GM18498 (cell line): ENCODE measurements at regions not wholly inside any gene's neighbourhood (a gene's known extent, or its start where the extent isn't known, plus 50 kb on each side); places are given as distances from the start of the nearest gene placed in this dataset.

Experiments used
- ATAC-seq: cut with Tn5 transposase; IDR thresholded peaks from one replicate; pipeline ENCODE4 v1.9.1; 2021; ENCODE audit warnings: mild to moderate bottlenecking, moderate library complexity; ENCODE audit not compliant: unreplicated experiment

DNA sequence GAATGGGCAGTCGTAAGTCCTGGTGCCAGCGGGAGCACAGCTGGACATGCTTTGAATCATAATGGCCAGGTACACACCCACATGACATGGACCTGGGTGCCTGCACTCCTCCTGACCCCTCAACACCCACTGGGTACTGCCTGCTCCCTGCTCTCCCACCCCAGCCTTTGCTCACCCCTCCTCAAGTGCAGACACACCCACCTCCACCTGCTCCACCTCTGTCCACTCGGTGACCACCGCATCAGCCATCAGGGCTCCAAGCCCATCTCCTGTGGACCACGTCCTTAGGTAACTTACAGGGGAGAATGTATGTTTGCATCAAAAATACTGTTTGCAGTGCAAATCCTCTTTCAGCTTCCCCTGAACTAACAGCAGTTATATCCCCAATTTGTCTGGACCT, 214.6 kb downstream of the BRD1 start:
- no peak for ATAC-seq

DNA sequence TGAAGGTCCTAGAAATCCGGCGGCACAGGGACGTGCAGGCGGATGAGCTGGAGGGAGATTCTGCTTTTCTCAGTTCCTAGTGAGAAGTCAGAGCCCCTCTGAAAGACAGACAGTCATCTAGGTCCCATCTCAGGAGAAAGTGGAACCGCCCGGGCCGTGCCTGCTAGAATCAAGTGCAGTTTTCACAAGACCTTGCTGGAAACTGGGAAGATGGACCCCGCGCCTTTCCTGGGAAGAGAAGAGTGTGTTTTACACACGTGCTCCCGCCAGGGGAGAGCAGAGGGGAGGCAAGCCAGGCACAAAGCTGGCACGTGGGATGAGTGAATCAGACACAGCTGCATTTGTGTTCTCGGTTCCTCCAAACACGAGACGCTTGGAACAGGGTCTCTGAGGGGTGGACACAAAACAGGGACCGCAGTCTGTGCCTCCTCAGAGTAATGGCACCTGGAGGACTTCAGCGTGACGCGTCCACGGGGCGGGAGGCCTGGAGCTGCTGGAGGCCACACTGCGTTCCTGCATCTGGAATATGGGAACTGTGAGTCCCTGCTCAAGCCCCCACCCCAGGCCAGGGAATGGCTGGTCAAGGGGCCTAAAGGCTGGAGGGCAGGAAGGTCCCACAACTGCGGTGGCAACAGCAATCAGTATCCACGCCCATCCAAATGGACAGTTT, 218.3 kb downstream of the BRD1 start:
- no peak for ATAC-seq

DNA sequence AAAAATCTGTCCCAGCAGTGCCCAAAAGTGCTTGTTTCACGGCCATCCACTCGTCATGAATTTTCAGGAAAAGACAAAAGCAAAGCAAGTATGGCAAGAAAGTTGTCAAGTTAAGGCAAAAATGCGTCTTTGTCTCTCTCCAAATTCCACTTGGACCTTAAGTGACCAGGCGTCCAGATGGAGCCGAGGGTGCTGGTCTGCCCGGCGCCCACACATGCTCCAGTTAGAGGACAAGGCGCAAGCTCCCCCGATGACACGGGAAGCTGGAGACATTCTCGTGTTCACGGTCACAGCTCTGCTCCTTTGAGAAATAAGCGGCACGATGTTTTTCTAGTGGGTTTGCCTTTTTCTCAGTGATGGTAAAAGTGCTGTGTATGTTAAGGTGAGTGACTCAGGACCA, 219.0 kb downstream of the BRD1 start:
- no peak for ATAC-seq

DNA sequence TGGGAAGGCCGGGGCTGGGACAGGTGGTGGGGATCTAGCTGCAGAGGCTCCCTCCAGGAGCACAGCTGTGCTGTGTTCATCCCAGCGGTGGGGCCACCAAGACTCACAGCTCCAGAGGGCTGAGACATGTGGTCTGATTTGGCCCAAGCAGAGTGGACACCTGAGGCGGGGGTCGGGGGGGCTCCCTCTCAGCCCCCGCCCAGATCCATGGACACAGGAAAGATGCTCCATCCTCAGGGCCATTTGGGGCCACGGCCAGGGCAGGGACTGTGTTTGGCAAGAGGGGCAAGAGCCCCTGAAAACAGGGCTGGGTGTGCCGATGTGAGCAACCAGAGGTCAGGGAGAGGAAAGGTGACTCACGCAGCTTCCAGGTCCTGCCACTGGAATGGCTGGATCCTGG, 219.4 kb downstream of the BRD1 start:
- ATAC-seq, result no peak

DNA sequence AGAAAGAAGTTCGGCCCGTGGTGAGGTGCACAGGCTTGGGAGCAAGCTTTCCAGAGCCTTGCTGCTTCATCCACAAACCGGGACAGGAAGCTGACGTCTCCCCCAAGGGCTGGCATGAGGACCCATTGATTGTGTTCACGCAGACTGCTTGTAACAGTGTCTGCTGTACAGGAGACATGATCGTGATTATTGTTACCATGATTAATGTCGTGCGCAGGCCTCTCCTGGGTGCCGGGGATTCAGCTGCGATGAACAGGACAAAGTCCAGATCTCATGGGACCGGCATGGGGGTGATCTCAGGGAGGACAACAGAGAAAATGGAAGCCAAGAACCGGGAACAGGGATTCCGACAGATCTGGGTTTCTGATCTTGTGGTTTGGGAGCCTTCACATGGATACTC, 219.9 kb downstream of the BRD1 start:
- ATAC-seq, result no peak

DNA sequence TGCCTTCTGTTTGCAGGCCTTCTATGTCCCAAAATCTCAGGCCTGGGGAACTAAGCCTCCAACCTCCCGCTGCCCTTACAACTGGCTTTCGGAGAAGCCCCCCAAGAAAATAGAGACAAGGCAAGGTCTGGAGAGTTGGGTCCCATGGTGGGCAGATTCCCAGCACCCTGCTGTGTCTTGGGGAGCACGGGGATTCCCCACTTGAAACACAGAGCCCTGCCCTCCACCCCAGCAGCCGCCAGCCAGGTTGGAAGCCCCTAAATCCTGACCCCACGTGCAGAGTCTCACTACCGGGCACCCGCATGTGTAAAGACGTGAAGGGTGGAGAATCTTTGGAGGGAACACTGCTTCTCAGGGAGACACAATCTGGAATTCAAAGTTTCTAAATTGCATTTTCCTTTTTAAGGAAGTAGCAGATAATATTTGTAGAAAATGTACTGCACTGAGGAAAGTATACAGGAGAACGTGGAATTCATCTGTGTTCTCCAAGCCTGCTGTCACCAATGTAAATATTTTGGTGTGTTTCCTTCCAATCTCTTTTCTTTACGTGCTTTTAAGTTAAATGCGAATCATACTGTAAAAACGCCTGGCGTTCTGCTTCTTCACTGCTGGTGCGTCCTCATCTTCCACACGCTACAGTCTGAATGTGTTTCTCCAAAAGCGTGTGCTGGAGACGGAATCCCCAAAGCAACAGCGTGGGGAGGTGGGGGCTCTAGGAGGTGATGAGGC, 220.9 kb downstream of the BRD1 start:
- no peak for ATAC-seq

DNA sequence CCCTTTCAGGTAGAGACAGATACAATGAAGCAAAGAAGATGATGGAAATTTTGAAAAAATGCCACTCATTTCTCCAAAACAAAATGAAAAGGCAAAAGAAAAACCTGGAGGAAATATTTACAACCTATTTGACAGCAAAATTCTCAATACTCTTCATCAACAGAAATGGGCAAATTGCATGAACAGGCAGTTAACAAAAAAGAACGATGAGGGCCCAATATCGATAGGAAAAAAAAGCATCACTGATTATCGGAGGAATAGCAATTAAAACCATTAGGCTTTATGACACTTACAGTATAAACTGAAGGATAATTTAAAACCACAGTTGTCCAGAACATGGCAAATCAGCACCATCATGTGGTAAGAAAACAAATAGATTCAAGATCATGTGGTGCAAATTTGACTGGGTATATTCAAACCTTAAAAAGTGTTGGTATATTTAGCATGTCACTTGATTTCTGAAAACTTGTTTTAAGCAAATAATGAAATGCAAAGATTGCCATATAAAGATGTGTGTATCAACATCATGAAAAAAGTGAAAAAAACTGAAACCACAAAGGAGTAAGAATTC, 222.9 kb downstream of the BRD1 start:
- ATAC-seq, result no peak

DNA sequence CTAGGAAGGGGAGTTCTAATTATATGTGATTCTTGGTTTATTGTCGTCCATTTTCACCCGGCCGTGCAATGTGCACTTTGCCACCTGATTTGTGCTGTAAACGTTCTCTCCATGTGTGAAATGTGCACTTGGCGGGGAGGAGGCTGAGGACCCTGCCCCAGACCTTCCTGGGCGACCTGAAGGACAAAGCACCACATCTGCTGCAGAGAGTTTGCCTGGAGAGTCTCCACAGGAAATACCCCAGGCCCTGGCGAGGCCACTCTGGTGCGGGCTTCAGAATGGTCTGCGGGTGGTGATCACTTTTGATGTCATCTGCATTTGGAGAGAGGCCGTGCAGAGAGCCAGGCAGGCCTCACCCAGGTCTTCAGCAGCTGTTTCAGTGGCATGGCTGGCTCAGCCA, 224.7 kb downstream of the BRD1 start:
- no peak for ATAC-seq

DNA sequence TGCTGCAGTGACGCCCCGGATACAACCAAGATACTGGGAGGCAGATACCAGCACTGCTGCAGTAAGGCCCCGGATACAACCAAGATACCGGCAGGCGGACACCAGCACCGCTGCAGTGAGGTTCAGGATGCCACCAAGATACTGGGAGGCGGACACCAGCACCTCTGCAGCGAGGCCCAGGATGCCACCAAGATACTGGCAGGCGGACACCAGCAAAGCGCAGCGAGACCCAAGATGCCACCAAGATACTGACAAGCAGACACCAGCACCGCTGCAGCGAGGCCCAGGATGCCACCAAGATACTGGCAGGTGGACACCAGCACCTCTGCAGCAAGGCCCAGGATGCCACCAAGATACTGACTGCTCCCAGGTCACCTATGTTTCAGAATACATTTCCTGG, 225.2 kb downstream of the BRD1 start:
- no peak for ATAC-seq

DNA sequence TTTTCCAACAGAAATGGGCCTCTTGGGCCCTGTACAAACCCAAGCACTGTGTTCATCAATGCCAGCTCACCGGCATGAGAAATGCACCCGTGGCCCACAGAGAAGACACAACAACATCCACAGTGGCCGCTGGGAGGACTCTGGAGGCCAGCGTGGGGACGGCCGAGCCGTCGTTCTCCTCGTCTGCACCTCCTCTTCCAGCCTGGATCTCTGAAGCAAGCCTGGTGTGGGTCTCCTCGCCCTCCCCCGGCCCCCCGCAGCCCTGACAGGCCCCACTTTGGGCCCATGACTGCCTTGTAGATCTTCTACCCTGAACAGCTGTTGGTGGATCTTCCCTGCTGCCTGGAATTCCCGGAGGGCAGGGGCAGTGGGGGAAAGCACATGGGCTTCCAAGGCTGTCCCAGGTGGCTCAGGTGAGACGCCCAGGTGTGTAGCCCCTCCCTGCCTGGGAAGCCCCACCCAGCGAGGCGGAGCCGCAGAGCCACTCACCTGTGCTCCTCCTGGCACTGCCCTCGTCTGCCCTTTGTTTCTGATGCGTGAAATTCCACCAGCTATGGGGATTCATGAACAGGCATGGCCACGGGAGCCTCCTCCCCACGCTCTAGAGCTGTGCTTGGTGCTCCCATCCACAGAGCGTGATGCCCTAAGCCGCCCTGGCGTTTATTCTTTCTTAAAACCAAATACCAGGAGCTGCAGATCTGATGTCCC, 225.9 kb downstream of the BRD1 start:
- no peak for ATAC-seq

DNA sequence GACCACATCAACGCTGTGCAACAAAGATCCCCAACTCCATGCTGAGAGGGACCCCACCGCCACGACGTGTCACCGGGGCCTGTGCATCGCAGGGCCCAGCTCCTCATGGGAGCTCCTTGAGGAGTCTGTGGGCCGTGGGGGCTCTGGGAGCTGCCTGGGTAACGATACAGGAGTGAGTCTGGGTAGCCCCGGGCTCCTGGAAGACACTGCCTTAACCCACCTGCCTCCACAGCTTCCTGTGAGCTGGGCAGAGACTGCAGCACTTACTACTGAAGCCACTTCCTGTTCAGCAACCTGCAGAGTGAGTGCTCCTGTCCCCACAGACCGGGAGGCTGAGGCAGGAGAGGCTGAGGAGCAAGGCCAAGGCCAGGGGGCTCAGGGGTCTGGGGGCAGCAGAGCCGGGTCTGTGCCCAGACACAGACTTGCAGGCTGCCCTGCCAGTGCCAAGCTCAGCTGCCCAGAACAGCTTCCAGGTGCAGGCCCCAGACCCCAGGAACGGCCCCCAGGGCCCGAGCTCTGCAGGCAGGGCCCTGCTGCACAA, 226.7 kb downstream of the BRD1 start:
- ATAC-seq, result no peak

DNA sequence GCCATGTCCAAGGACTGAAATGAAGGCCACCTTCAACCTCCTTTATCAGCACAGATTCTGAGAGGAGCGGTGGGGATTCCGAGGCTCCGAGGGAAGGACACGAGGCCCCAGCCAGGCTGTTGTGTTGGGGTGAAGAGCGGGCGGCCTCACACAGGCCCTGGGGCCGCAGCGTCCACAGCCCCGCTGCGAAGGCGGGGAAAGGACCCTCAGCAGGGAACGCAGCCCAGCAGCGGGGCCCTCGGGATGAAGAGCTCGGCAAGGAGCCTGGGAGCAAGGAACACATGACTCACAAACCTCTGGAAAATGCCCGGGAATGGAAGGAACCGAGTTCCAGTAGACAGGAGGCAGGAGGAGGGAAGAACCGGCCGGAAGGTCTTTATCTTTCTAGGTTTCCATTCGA, 227.2 kb downstream of the BRD1 start:
- ATAC-seq, result no peak

DNA sequence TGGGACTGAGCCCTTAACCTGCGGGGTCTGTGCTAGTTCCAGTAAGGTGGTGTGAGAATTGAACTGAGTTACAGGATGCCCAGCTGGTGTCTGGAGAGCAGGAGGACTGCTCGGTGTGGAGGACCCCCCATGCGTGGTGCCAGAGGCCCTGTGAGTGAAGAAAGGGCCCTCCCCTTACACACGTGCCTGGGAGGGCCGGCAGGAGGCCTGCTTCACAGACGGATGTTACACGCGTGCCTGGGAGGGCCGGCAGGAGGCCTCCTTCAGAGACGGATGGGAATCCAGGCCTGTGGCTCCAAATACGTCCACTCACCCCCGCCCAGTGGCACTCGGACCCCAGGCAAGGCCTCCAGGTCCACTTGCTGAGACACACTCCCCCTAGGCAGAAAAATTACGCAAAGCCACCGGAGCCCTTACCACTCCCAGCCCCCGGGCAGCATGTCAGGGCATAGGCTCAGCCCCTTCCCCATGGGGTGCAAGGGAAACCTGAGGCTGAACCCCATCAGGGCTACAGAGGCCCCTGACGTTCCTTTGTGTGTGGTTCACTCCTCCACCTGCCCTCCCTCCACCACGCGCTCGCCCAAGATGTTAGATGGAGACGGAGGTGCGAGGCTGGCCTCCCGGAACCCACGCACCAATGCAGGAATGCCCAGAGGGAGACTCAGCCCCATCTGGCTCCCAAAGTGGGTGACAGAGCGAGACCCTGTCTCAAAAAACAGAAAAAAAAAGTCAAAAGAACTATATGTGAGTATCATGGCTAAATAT, 227.8 kb downstream of the BRD1 start:
- ATAC-seq, result no peak

DNA sequence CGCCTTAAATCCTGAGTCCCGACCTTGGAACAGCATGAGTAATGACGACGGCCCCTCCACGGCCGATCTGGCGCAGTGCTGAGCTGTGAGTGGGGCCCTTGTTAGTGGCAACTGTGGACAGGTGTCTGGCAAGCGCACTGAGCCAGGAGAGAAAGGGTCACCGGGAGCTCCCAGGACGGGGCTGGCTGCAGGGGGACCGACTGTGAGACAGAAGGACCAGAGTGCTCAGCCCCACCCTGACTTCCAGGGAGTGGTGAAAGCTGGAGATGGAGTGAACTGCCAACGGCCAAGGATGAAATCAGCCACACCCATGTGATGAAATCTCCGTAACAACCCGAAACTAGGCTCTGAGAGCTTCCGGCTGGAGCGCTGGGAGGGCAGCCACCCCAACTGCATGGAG, 228.6 kb downstream of the BRD1 start:
- no peak for ATAC-seq

DNA sequence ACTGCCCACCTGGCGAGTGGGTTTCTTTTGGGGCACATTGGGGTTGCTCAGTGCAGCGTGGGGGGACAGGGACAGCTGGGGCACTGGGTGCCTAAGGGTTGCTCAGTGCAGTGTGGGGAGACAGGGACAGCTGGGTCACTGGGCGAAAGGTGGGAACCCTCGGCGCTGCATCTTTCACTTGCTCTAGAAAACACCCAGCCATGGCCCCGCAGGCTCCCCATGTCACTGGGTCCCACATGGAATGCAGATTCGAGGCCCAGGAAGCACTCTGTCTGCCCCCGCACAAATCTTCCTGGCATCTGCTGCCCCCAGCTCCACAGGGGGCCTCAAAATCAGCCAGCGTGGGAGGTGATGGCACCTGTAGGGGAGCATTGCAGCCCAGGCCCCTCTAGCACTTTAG, 229.3 kb downstream of the BRD1 start:
- ATAC-seq, result no peak

DNA sequence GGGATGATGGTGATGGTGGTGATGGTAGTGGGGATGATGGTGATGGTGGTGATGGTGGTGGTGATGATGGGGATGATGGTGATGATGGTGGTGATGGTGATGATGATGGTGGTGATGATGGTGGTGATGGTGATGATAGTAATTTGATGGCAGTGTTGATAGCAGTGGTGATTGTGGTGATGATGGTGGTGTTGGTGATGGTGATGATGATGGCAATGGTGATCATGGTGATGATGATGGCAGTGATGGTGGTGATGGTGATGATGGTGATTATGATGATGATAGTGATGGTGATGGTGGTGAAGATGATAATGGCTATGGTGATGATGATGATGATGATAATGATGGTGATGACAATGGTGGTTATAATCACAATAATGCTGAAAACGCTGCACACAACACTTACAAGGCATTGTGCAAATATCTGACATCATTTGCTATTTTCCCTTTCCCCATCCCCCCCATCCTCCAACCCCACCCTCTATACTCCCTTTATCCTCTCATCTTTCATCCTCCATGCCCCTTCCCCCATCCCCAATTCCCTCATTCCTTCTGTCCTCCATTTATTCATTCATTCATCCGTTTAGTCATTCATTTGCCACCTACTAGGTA, 230.1 kb downstream of the BRD1 start:
- ATAC-seq, result no peak

DNA sequence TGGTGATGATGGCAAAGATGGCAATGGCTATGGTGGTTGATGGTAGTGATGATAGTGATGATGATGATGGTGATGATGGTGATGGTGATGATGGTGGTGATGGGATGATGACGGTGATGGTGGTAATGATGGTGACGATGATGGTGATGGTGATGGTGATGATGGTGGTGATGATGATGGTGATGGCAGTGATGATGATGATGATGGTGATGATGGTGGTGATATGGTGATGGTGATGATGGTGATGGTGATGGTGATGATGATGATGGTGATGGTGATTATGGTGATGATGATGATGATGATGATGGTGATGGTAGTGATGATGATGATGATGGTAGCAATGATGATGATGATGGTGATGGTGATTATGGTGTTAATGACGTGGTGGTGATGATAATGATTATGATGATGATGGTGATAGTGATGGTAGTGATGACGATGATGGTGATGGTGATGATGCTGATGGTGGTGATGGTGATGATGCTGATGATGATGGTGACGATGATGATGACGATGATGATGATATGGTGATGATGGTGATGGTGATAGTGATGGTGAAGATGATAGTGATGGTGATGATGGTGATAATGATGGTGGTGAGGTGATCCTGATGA, 232.1 kb downstream of the BRD1 start:
- ATAC-seq, result no peak

DNA sequence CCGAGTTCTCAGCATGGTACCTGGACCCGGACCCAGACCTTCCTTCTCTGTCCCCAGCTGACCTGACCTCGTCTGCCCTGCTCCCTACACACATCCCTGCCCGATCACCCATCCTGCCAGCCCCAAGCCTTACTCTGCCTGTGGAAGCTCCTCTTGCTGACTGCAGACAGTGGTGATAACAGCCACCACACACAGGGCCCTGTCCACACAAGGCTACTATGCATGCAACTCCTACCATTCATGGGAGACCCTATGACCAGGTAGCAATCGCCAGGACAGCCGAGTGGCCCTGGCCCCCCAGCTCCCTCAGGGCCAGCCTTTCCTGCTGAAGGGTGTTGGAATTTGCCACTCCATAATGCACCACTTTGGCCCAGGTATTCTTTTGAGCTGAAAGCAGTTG, 233.6 kb downstream of the BRD1 start:
- ATAC-seq, result no peak

DNA sequence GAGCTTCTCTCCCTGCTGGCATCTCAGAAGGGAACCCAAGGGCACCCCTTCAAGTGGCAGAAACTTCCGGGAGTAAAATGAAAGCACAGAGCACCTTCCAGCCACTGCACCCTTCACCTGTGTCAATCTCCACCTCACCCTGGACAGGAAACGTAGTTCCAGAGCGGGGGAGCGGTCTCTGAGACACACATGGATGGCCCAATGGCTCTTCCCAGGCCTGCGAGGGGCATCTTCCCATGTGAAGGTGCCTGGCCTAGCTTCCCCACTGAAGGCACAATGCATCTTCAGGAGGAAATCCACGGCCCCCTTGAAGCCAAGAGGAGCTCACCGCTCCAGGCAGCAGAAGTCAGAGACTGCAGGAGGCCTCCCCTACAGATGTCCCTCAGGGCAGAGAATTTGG, 234.2 kb downstream of the BRD1 start:
- no peak for ATAC-seq
